ENCODE measurements at regions not wholly inside any gene's neighbourhood (a gene's known extent, or its start where the extent isn't known, plus 50 kb on each side); places are given as distances from the start of the nearest gene placed in this dataset.
"Not testable (repeated sequence)": the region's sequence is repeated elsewhere in the genome, so short reads cannot be mapped to it uniquely, and the experiment has no call there.

GRCh38 chr10:65100146-65100545, 1578.9 kb downstream of the REEP3 start:
- WGBS, 10 experiments: 0 to 86% (median 20%) methylated on average over 1 of the region's 1 CpG; no CpG with 5 or more reads in 5 of the 10 experiments
- in situ Hi-C loops (cut with MboI; ENCODE audit: low pct_unique_long_range_greater_than_20kb in 2 of 9, low sequenced_read_pairs in 9 of 9, unreplicated experiment in 9 of 9): no loop called here
- no peak overlapping the region for H3K4me3 ChIP-seq
- H3K27ac ChIP-seq: no peak overlapping the region
- ATAC-seq (replicated peaks in 6 of 8): no peak
- H3K4me1 ChIP-seq (replicated peaks in 1 of 2): no peaks in the 10 kb centered on the region

DNA sequence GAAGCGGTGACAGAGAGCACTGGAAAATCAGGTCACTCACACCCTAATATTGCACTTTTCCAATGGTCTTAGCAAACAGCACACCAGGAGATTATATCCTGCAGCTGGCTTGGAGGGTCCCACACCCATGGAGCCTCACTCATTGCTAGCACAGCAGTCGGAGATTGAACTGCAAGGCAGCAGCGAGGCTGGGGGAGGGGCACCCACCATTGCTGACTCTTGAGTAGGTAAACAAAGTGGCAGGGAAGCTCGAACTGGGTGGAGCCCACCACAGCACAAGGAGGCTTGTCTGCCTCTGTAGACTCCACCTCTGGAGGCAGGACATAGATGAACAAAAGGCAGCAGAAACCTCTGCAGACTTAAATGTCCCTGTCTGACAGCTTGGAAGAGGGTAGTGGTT, 1579.7 kb downstream of the REEP3 start:
- H3K4me1 ChIP-seq (replicated peaks in 1 of 2); H3K4me3 ChIP-seq; in situ Hi-C loops (cut with MboI; ENCODE audit: low pct_unique_long_range_greater_than_20kb in 2 of 9, low sequenced_read_pairs in 9 of 9, unreplicated experiment in 9 of 9); H3K27ac ChIP-seq; ATAC-seq (replicated peaks in 6 of 8): not testable (repeated sequence)
- 0 to 80% (median 0%) methylated on average over 1 of the region's 4 CpGs; no CpG with 5 or more reads in 7 of the 10 experiments for WGBS, 10 experiments

DNA sequence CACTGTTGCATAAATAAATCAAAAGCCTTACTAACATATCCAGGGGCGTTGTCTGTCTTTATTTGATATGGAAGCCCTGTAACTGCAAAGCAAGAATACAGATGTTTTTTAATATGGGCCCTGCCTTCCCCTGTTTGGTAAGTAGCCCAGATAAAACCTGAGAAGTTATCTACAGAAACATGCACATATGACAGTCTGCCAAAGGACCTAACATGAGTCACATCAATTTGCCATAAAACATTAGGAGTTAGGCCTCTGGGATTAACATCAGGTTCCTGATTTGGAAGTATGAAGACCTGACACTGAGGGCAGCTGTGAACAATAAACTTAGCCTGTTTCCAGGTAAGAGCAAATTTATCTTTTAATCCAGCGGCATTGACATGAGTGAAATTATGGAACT, 1588.8 kb downstream of the REEP3 start:
- in situ Hi-C loops (cut with MboI; ENCODE audit: low pct_unique_long_range_greater_than_20kb in 2 of 9, low sequenced_read_pairs in 9 of 9, unreplicated experiment in 9 of 9): no loop called here

GRCh38 chr10:65111059-65111458, 1589.9 kb downstream of the REEP3 start:
- in situ Hi-C loops (cut with MboI; ENCODE audit: low pct_unique_long_range_greater_than_20kb in 2 of 9, low sequenced_read_pairs in 9 of 9, unreplicated experiment in 9 of 9): not testable (repeated sequence)

More for the DNA sequence above, 1588.8 kb downstream of the REEP3 start:
- no peaks in the 10 kb centered on the region for H3K4me1 ChIP-seq (replicated peaks in 1 of 2)
- no peak overlapping the region for H3K27ac ChIP-seq
- H3K4me3 ChIP-seq: no peak overlapping the region
- no peak for ATAC-seq (replicated peaks in 6 of 8)
- WGBS, 10 experiments: 11 to 87% (median 55%) methylated on average over 1 to 2 of the region's 2 CpGs; no CpG with 5 or more reads in 2 of the 10 experiments

DNA sequence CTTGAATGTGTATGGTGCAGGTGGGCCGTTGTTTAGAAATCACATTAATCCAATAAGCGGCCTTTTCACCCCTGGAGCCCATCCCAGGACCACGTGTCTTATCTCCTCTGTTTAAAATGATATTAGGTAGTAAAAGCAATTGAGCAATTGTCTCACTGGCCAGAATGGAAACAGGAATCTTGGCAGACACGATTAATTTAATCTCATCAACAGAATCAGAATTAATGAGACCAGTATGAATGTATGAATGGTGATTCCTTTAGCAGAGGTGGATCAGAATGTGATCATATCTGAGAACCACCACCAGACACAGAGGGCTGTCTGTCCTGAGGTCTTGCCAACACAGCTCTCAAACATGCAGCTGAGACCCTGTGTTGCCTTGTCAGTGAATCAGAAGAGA, 1591.4 kb downstream of the REEP3 start:
- no peaks in the 10 kb centered on the region for H3K4me1 ChIP-seq (replicated peaks in 1 of 2)
- ATAC-seq (replicated peaks in 6 of 8): no peak
- 0 to 92% (median 62%) methylated on average over 1 to 4 of the region's 4 CpGs; no CpG with 5 or more reads in 2 of the 10 experiments for WGBS, 10 experiments
- in situ Hi-C loops (cut with MboI; ENCODE audit: low pct_unique_long_range_greater_than_20kb in 2 of 9, low sequenced_read_pairs in 9 of 9, unreplicated experiment in 9 of 9): no loop called here
- no peak overlapping the region for H3K4me3 ChIP-seq
- no peak overlapping the region for H3K27ac ChIP-seq

More at GRCh38 chr10:65111059-65111458, 1589.9 kb downstream of the REEP3 start:
- not testable (repeated sequence) for ATAC-seq (replicated peaks in 6 of 8); H3K27ac ChIP-seq; H3K4me3 ChIP-seq; H3K4me1 ChIP-seq (replicated peaks in 1 of 2)
- 0 to 90% (median 73%) methylated on average over 2 to 5 of the region's 6 CpGs; no CpG with 5 or more reads in 3 of the 10 experiments for WGBS, 10 experiments

- Histone ChIP-seq H3K27ac (no peak overlapping the region), H3K4me1 (replicated peaks in 1 of 2) (peaks cover 3 to 5% of the 10 kb centered on the region in 2 donors), H3K4me3 (no peak overlapping the region)
- in situ Hi-C loops (cut with MboI; ENCODE audit: low pct_unique_long_range_greater_than_20kb in 2 of 9, low sequenced_read_pairs in 9 of 9, unreplicated experiment in 9 of 9): no loop called here
- 13 to 100% (median 94%) methylated on average over 1 of the region's 1 CpG; no CpG with 5 or more reads in 6 of the 10 experiments for WGBS, 10 experiments
- ATAC-seq (replicated peaks in 6 of 8): no peak
Measured at GRCh38 chr10:65123120-65123519, 1601.9 kb downstream of the REEP3 start.

DNA sequence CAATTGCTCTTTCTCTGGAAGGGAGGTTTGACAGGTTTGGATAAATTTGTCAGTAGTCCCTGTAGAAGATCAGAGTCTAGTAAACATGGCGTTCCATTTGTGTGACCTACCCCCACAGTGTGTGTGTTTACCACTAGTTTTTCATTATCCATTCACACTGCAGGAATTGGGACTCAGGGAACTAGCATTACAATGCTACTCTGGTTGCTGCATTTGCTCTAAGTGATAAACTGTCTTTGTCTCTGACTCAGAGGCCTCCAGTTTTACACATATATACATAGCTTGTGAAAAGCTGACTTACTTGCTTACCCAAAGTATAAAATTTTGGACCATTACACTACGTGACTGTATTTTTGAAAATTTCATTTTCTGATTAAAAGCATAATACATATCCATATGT, 1604.0 kb downstream of the REEP3 start:
- peak in 5 of 8 experiments; percentile 32 to 68 (median 40) for ATAC-seq (replicated peaks in 6 of 8)
- in situ Hi-C loops (cut with MboI; ENCODE audit: low pct_unique_long_range_greater_than_20kb in 2 of 9, low sequenced_read_pairs in 9 of 9, unreplicated experiment in 9 of 9): no loop called here
- Histone ChIP-seq H3K4me1 (replicated peaks in 1 of 2) (peaks cover 3 to 7% of the 10 kb centered on the region in 2 donors), H3K4me3 (no peak overlapping the region), H3K27ac (no peak overlapping the region)
- WGBS, 10 experiments: 0 to 90% (median 43%) methylated on average over 1 to 2 of the region's 2 CpGs; no CpG with 5 or more reads in 1 of the 10 experiments

DNA sequence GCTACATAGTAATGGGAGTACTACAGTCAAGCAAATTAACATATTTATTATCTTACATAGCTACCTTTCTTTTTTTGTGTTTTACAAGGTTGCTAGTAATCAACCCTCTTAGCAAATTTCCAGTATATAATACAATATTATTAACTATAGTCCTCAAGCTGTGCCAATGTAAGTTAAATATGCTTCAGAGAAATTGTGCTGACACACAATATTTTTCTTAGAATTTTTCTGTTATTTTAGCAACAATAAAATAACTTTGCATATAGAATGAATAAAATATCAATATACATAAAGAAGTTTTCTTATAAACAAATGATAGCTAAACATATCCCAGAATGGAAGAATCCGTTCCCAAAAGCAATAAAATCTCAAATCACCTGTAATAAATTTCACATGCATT, 1605.1 kb downstream of the REEP3 start:
- WGBS, 10 experiments: 0 to 100% (median 92%) methylated on average over 1 of the region's 1 CpG; no CpG with 5 or more reads in 1 of the 10 experiments
- peaks cover 3 to 7% of the 10 kb centered on the region in 2 donors for H3K4me1 ChIP-seq (replicated peaks in 1 of 2)
- ATAC-seq (replicated peaks in 6 of 8): no peak
- H3K4me3 ChIP-seq: no peak overlapping the region
- H3K27ac ChIP-seq: no peak overlapping the region
- in situ Hi-C loops (cut with MboI; ENCODE audit: low pct_unique_long_range_greater_than_20kb in 2 of 9, low sequenced_read_pairs in 9 of 9, unreplicated experiment in 9 of 9): no loop called here

GRCh38 chr10:65128277-65128676, 1607.1 kb downstream of the REEP3 start:
- Histone ChIP-seq H3K4me1 (replicated peaks in 1 of 2) (peaks cover 3 to 7% of the 10 kb centered on the region in 2 donors), H3K4me3 (no peak overlapping the region), H3K27ac (no peak overlapping the region)
- in situ Hi-C loops (cut with MboI; ENCODE audit: low pct_unique_long_range_greater_than_20kb in 2 of 9, low sequenced_read_pairs in 9 of 9, unreplicated experiment in 9 of 9): no loop called here
- 0 to 96% (median 75%) methylated on average over 1 to 2 of the region's 2 CpGs for WGBS, 10 experiments
- ATAC-seq (replicated peaks in 6 of 8): no peak

GRCh38 chr10:65130162-65130758, 1609.1 kb downstream of the REEP3 start:
- Histone ChIP-seq H3K4me3 (no peak overlapping the region), H3K4me1 (replicated peaks in 1 of 2) (peaks cover under 1 to 2% of the 10 kb centered on the region in 2 donors), H3K27ac (no peak overlapping the region)
- WGBS, 10 experiments: 0 to 93% (median 27%) methylated on average over 1 of the region's 1 CpG; no CpG with 5 or more reads in 2 of the 10 experiments
- in situ Hi-C loops (cut with MboI; ENCODE audit: low pct_unique_long_range_greater_than_20kb in 2 of 9, low sequenced_read_pairs in 9 of 9, unreplicated experiment in 9 of 9): no loop called here
- ATAC-seq (replicated peaks in 6 of 8): peak in 5 of 8 experiments; percentile 27 to 88 (median 68)

DNA sequence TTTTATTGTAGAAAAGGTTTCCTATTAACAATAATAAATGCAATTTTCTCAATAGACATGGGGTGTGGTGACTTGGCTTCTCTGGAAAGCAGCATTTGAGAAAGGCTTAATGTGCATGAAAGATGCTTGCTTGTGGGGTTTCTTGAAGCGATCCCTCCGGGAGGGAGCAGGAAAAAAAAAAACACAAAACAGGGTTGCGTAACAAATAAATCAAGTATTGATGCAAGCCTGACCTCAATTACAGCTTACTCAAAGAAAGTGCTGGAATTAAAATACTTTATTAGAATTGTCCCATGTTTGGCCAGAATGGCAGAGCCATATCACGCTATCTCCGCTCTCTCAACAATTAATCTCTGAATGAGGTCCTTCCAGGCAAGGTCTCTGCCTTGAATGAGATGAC, 1612.5 kb downstream of the REEP3 start:
- WGBS, 10 experiments: 28 to 100% (median 77%) methylated on average over 2 to 5 of the region's 5 CpGs
- Histone ChIP-seq H3K4me1 (replicated peaks in 1 of 2) (peaks cover 0 to 2% of the 10 kb centered on the region in 2 donors), H3K27ac (no peak overlapping the region), H3K4me3 (no peak overlapping the region)
- in situ Hi-C loops (cut with MboI; ENCODE audit: low pct_unique_long_range_greater_than_20kb in 2 of 9, low sequenced_read_pairs in 9 of 9, unreplicated experiment in 9 of 9): no loop called here
- peak in 2 of 8 experiments; percentile 19 to 35 for ATAC-seq (replicated peaks in 6 of 8)

DNA sequence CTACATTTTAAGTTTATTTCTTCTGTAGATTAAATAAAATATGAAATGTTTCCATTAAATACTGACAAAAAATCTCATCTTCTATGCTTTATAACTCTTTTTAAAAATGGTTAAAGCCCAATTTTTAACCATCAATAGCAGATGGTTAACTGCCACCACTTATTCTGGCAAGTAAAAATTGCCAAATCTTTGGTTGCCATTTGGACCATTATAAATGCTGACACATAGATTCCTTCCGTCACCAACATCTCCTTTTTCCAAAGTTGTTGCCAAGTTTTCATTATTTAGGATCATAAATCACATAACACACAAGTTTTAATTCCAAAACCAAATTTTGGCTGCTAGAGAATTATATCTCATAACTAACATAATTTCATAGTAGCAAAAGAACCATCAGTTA, 1614.3 kb downstream of the REEP3 start:
- Histone ChIP-seq H3K4me3 (no peak overlapping the region), H3K27ac (no peak overlapping the region), H3K4me1 (replicated peaks in 1 of 2) (no peaks in the 10 kb centered on the region)
- in situ Hi-C loops (cut with MboI; ENCODE audit: low pct_unique_long_range_greater_than_20kb in 2 of 9, low sequenced_read_pairs in 9 of 9, unreplicated experiment in 9 of 9): no loop called here
- no peak for ATAC-seq (replicated peaks in 6 of 8)
- WGBS, 10 experiments: 0 to 100% (median 86%) methylated on average over 1 of the region's 1 CpG; no CpG with 5 or more reads in 1 of the 10 experiments

GRCh38 chr10:65142641-65143435, 1621.6 kb downstream of the REEP3 start:
- no peak for ATAC-seq (replicated peaks in 6 of 8)
- in situ Hi-C loops (cut with MboI; ENCODE audit: low pct_unique_long_range_greater_than_20kb in 2 of 9, low sequenced_read_pairs in 9 of 9, unreplicated experiment in 9 of 9): no loop called here
- WGBS, 10 experiments: 16 to 100% (median 80%) methylated on average over 1 to 2 of the region's 2 CpGs
- no peak overlapping the region for H3K4me3 ChIP-seq
- H3K4me1 ChIP-seq (replicated peaks in 1 of 2): no peaks in the 10 kb centered on the region
- no peak overlapping the region for H3K27ac ChIP-seq

Measured in motor neuron (in vitro differentiated cells).